Hindlimb muscle (tissue), 1 donor: ENCODE measurements at regions not wholly inside any gene's neighbourhood (a gene's known extent, or its start where the extent isn't known, plus 50 kb on each side); places are given as distances from the start of the nearest gene placed in this dataset.
A peak's percentile ranks its signal among the peaks of the same experiment; 100 is the strongest.
"Not testable (repeated sequence)": the region's sequence is repeated elsewhere in the genome, so short reads cannot be mapped to it uniquely, and the experiment has no call there.

Experiments
- DNase-seq: peaks from one replicate; pipeline ENCODE4 v3.0.0-alpha.2; 2013

GRCh38 chr10:62498271-62498670 lies 124.1 kb downstream of the ZNF365 start:
- DNase-seq = no peak

DNA sequence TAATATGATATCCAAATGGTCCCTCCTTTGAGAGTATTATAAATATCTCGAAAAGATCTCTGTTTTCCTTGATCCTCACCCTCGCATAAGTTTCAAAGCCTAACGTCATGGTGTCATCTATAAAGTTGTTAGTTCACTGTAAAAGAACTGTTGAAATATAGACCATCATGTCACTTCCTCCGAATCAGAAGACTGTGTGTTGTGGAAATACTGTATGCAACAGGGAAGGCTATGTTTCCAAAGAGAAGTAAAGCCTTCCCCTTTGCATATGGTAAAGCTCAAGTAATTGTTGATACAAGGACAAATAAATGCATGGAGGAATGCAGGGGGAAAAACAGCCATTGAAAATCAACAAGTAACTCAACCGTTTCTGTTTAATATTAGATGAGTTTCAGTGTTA lies 125.9 kb downstream of the ZNF365 start:
- DNase-seq = not testable (repeated sequence)

GRCh38 chr10:62501547-62501946 lies 127.4 kb downstream of the ZNF365 start:
- DNase-seq = no peak

- no peak for DNase-seq
Observed at GRCh38 chr10:62502995-62503613, 128.9 kb downstream of the ZNF365 start.

DNA sequence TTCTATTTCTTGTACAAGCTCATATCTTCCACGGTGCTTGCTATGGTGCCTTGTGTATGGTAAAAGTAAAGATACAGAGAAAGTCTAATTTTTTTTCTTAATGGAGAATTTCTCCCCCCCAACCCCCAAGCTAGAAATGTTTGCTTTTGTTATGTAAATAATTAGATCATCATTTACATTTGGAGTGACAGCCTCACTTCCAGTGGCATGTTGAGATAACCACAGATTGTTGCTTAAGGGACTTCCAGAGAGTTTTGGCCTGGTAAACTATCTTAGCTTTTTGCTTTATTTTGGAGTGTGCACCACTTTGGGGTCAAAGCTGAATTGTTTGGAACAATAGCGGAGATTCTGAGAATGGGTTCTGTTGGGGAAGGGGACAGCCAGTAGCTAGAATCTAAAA lies 129.7 kb downstream of the ZNF365 start:
- DNase-seq = no peak

GRCh38 chr10:62506371-62506770 lies 132.2 kb downstream of the ZNF365 start:
- no peak for DNase-seq

DNA sequence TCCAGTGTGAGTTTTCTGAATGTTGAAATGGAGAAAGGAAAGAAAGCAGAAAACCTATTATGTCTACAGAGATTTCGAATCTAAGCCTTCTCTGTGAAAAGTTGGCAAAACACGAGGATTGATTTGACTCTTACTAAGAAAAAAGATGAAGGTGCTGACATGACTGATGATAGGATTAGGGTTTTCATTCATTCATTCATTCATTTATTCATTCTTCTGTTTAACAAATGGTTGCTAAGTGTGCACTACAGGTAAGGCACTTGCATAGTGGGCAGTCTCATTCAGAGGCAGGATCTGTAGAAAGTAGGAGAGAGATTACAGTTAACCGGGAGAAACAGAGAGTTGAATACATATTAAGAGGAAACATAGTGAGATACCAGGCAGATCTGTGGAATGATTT lies 137.1 kb downstream of the ZNF365 start:
- no peak for DNase-seq

- DNase-seq = no peak
Observed at GRCh38 chr10:62511656-62512055, 137.5 kb downstream of the ZNF365 start.

DNA sequence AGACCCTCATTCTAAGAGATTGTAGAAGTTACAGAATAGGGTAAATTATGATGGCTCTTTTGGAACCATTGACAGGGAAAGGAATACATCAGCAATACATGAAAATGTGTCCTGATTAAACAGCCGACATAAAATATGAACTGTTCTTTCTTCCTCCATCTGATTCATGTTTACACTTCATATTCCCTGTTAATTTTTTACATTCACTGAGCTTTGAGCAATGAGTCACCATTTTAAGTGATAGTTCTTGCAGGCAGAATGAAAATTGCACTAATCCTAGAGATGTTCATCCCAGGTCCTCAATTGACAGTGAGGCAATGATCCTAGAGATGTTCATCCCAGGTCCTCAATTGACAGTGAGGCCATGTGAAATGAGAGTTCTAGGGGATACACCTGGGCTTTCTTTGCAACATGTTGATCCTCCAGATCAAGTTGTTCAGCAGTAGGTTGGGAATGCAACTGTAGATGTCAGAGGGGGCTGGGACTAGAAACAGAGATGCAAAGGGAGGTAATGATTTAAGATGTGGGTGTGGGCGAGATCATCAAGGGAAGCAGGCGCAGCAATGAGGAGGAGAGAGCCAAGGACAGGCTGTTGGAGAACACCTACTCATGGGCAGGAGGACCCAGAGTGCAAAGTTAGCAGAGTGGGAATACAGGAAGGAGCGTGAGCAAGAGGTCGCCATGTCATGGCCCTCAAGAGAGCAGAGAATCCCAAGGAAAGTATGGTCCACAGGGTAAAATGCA lies 138.7 kb downstream of the ZNF365 start:
- no peak for DNase-seq

- DNase-seq = no peak
Observed at GRCh38 chr10:62514079-62514693, 140.0 kb downstream of the ZNF365 start.

DNA sequence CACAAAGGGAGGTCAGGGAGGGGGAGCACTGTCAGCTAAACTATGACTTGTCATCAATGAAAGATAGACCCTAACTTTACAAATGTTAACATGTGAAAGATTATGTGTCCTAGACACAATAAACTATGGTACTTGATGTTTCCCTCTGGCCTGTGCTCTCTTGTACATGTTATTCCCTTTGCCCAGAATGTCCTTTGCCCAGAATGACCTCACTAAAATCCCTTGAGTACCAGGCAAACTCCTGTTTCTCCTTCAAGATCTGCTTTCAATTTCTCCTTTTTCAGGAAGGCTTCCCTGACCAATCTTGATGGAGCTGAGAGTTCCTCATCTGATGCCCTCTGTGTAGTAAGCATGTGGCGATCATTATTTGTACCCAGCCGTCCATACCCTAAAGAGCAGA lies 143.1 kb downstream of the ZNF365 start:
- DNase-seq = no peak

DNA sequence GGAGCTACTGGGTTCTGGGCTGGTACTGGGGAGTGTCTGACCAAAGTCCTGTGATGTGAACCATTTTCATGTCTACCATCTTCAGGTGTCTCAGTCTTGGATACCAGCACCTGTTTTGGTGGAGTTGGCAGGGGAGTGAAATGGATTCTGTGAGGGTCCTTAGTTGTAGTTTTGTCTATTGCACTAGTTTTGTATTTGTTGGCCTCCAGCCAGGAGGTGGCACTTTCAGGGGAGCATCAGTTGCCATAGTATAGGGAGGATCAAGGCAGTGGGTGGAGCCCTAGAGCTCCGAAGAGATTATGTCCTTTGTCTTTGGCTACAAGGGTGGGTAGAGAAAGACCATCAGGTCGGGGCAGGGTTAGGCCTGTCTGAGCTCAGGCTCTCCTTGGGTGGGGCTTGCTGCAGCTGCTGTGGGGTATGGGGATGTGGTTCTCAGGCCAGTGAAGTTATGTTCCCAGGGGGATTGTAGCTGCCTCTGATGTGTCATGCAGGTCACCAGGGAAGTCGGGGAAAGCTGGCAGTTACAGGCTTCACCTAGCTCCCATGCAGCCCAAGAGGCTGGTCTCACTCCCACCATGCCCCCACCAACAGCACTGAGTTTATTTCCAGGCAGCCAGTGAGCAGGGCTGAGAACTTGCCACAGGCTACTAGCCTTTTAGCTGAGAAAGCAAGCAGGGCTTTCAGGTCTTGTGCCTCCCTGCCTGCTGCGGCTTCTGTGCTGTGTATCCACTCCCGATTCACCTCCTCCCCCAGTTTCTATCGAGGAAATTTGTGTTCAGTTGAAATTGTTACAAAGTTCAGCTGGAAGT lies 153.1 kb downstream of the ZNF365 start:
- no peak for DNase-seq

DNA sequence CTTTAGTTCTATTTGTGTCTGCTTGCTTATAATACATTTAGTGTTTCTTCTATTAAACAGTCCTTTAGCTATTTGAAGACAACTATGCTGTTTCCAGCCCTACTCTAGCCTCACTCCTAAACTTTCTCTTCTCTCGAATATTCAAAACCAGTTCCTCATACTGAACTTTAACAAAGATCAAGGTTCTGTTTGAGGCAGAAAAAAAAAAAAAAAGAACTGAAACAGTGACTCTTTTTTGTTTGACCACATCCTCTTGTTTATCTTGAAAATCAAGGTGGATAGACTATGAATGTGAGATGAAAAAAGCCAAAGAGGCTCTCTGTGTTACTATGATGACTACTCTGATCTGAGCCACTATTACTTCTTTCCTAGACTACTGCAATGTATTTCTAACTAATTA lies 154.3 kb downstream of the ZNF365 start:
- no peak for DNase-seq

- DNase-seq = no peak
Observed at GRCh38 chr10:62529396-62529795, 155.2 kb downstream of the ZNF365 start.

- no peak for DNase-seq
Observed at GRCh38 chr10:62534031-62534430, 159.9 kb downstream of the ZNF365 start.

GRCh38 chr10:62538606-62539005 lies 164.4 kb downstream of the ZNF365 start:
- DNase-seq = no peak

DNA sequence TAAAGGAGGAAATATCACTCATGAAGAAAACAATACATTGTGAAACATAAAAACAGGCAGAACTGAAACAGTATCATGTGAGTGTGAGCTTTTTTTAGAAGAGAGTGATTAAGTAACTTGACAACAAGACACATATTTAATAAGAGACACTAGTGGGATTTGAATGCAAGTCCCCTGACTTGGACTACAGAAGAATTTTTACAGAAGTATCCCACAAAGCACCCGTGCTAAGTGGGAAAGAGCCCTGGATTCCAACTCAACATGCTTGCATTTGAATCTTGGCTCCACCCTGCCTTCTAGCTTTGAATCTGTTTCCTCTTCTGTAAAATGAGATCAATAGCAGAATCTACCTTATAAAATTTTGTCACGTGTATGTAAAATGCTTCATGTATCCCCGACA lies 166.2 kb downstream of the ZNF365 start:
- DNase-seq = no peak

GRCh38 chr10:62541811-62542210 lies 167.6 kb downstream of the ZNF365 start:
- DNase-seq = no peak

GRCh38 chr10:62543571-62544355 lies 169.6 kb downstream of the ZNF365 start:
- DNase-seq = no peak

- DNase-seq = peak; percentile 12
Observed at GRCh38 chr10:62545160-62546066, 171.2 kb downstream of the ZNF365 start.

GRCh38 chr10:62548686-62549085 lies 174.5 kb downstream of the ZNF365 start:
- DNase-seq = no peak
